ENCODE measurements at regions not wholly inside any gene's neighbourhood (a gene's known extent, or its start where the extent isn't known, plus 50 kb on each side); places are given as distances from the start of the nearest gene placed in this dataset.

DNA sequence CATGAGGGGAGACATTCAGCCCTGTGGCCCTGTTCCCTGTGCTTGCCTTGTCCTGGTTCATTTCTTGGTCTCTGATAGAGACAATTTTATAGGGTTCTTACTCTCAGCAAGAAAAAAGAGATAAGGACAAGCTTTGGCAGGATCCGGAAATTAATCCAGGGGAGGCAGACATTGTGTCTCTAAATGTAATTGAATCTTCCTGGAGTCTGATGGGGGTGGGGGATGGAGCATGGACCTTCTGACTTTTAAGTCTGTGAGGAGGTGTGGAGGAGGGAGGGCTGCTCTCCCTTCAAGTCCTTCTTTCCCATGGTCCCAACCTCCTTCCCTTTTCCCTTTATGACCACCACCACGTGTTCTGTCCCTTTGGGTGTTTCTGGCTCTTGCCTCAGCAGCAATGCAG lies 512.7 kb downstream of the DHX35 start:
- H3K4me3 ChIP-seq (ENCODE audit: low read length), result no peak overlapping the region
- H3K9me3 ChIP-seq (ENCODE audit: control insufficient read depth, insufficient read depth, low read length), result no peaks in the 10 kb centered on the region
- no peak overlapping the region for H3K4me2 ChIP-seq (ENCODE audit: low read length)
- H4K20me1 ChIP-seq (ENCODE audit: control insufficient read depth, insufficient read depth, low read depth, low read length), result no peaks in the 10 kb centered on the region
- no peaks in the 10 kb centered on the region for H3K4me1 ChIP-seq (ENCODE audit: control insufficient read depth, low read length)
- H3F3A ChIP-seq (ENCODE audit: control insufficient read depth, insufficient read depth), result no peaks in the 10 kb centered on the region
- TF ChIP-seq EZH2phosphoT487 (IDR thresholded peaks at IDR 0.05; ENCODE audit: borderline replicate concordance, low read length), result no peak
- TF ChIP-seq, protein P1, sequence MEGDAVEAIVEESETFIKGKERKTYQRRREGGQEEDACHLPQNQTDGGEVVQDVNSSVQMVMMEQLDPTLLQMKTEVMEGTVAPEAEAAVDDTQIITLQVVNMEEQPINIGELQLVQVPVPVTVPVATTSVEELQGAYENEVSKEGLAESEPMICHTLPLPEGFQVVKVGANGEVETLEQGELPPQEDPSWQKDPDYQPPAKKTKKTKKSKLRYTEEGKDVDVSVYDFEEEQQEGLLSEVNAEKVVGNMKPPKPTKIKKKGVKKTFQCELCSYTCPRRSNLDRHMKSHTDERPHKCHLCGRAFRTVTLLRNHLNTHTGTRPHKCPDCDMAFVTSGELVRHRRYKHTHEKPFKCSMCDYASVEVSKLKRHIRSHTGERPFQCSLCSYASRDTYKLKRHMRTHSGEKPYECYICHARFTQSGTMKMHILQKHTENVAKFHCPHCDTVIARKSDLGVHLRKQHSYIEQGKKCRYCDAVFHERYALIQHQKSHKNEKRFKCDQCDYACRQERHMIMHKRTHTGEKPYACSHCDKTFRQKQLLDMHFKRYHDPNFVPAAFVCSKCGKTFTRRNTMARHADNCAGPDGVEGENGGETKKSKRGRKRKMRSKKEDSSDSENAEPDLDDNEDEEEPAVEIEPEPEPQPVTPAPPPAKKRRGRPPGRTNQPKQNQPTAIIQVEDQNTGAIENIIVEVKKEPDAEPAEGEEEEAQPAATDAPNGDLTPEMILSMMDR (IDR thresholded peaks at IDR 0.05; ENCODE audit: low read depth, low read length, poor library complexity, severe bottlenecking), result no peak
- no peaks in the 10 kb centered on the region for H3K36me3 ChIP-seq (ENCODE audit: control insufficient read depth, low read length)
- H3K27me3 ChIP-seq (ENCODE audit: control insufficient read depth, low read length), result no peaks in the 10 kb centered on the region
- no peaks in the 10 kb centered on the region for H3K79me2 ChIP-seq (ENCODE audit: control insufficient read depth, low read length)
- H3K9me2 ChIP-seq (replicated peaks; ENCODE audit: control insufficient read depth, low read length), result no peaks in the 10 kb centered on the region
- H3K27ac ChIP-seq (ENCODE audit: low read depth, low read length), result no peak overlapping the region

- Histone ChIP-seq H3K27me3 (ENCODE audit: control insufficient read depth, low read length) (no peaks in the 10 kb centered on the region), H4K20me1 (ENCODE audit: control insufficient read depth, insufficient read depth, low read depth, low read length) (no peaks in the 10 kb centered on the region), H3K27ac (ENCODE audit: low read depth, low read length) (no peak overlapping the region), H3K9me2 (replicated peaks; ENCODE audit: control insufficient read depth, low read length) (no peaks in the 10 kb centered on the region), H3K4me1 (ENCODE audit: control insufficient read depth, low read length) (no peaks in the 10 kb centered on the region), H3K9me3 (ENCODE audit: control insufficient read depth, insufficient read depth, low read length) (no peaks in the 10 kb centered on the region), H3K79me2 (ENCODE audit: control insufficient read depth, low read length) (no peaks in the 10 kb centered on the region), H3K4me3 (ENCODE audit: low read length) (no peak overlapping the region), H3K36me3 (ENCODE audit: control insufficient read depth, low read length) (no peaks in the 10 kb centered on the region), H3F3A (ENCODE audit: control insufficient read depth, insufficient read depth) (no peaks in the 10 kb centered on the region), H3K4me2 (ENCODE audit: low read length) (no peak overlapping the region)
- TF ChIP-seq, protein P1 (IDR thresholded peaks at IDR 0.05; ENCODE audit: low read depth, low read length, poor library complexity, severe bottlenecking), result no peak
- no peak for TF ChIP-seq EZH2phosphoT487 (IDR thresholded peaks at IDR 0.05; ENCODE audit: borderline replicate concordance, low read length)
These were observed 511.4 kb downstream of the DHX35 start for GRCh38 chr20:39473536-39473935.

GRCh38 chr20:39468703-39469102 lies 506.6 kb downstream of the DHX35 start:
- Histone ChIP-seq H3K4me2 (ENCODE audit: low read length) (no peak overlapping the region), H3K9me2 (replicated peaks; ENCODE audit: control insufficient read depth, low read length) (no peaks in the 10 kb centered on the region), H3K27ac (ENCODE audit: low read depth, low read length) (no peak overlapping the region), H3K27me3 (ENCODE audit: control insufficient read depth, low read length) (no peaks in the 10 kb centered on the region), H4K20me1 (ENCODE audit: control insufficient read depth, insufficient read depth, low read depth, low read length) (no peaks in the 10 kb centered on the region), H3K36me3 (ENCODE audit: control insufficient read depth, low read length) (no peaks in the 10 kb centered on the region), H3K9me3 (ENCODE audit: control insufficient read depth, insufficient read depth, low read length) (no peaks in the 10 kb centered on the region), H3K4me1 (ENCODE audit: control insufficient read depth, low read length) (no peaks in the 10 kb centered on the region), H3F3A (ENCODE audit: control insufficient read depth, insufficient read depth) (no peaks in the 10 kb centered on the region), H3K4me3 (ENCODE audit: low read length) (no peak overlapping the region), H3K79me2 (ENCODE audit: control insufficient read depth, low read length) (no peaks in the 10 kb centered on the region)
- TF ChIP-seq EZH2phosphoT487 (IDR thresholded peaks at IDR 0.05; ENCODE audit: borderline replicate concordance, low read length), result no peak
- TF ChIP-seq, protein P1 (IDR thresholded peaks at IDR 0.05; ENCODE audit: low read depth, low read length, poor library complexity, severe bottlenecking), result no peak

DNA sequence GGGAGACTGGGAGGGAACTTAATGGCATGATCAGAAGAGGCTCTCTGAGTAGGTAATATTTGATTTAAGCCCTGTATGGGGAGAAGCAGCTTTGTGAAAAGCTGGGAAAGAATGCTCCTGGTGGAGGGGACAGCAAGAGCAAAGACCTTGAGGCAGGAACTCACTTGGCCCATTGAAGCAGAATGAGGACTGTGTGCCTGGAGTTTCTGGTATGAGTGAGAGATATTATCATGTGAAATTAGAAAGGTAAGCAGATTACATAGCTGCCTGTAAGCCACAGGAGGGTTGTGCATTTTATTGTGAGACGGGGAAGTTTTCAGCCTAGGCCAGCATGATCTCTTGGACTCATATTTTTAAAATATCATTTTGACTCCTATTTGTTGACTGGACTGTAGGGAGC lies 502.1 kb downstream of the DHX35 start:
- H4K20me1 ChIP-seq (ENCODE audit: control insufficient read depth, insufficient read depth, low read depth, low read length), result no peaks in the 10 kb centered on the region
- no peak overlapping the region for H3K4me2 ChIP-seq (ENCODE audit: low read length)
- H3K9me3 ChIP-seq (ENCODE audit: control insufficient read depth, insufficient read depth, low read length), result no peaks in the 10 kb centered on the region
- no peaks in the 10 kb centered on the region for H3F3A ChIP-seq (ENCODE audit: control insufficient read depth, insufficient read depth)
- H3K4me3 ChIP-seq (ENCODE audit: low read length), result no peak overlapping the region
- H3K4me1 ChIP-seq (ENCODE audit: control insufficient read depth, low read length), result no peaks in the 10 kb centered on the region
- TF ChIP-seq, protein P1 (IDR thresholded peaks at IDR 0.05; ENCODE audit: low read depth, low read length, poor library complexity, severe bottlenecking), result no peak
- no peak for TF ChIP-seq EZH2phosphoT487 (IDR thresholded peaks at IDR 0.05; ENCODE audit: borderline replicate concordance, low read length)
- H3K36me3 ChIP-seq (ENCODE audit: control insufficient read depth, low read length), result no peaks in the 10 kb centered on the region
- no peaks in the 10 kb centered on the region for H3K27me3 ChIP-seq (ENCODE audit: control insufficient read depth, low read length)
- H3K27ac ChIP-seq (ENCODE audit: low read depth, low read length), result no peak overlapping the region
- no peaks in the 10 kb centered on the region for H3K9me2 ChIP-seq (replicated peaks; ENCODE audit: control insufficient read depth, low read length)
- H3K79me2 ChIP-seq (ENCODE audit: control insufficient read depth, low read length), result no peaks in the 10 kb centered on the region

All from DOHH2 (cell line).